HepG2 (cell line): ENCODE measurements at regions not wholly inside any gene's neighbourhood (a gene's known extent, or its start where the extent isn't known, plus 50 kb on each side); places are given as distances from the start of the nearest gene placed in this dataset.

Experiments
- ATAC-seq: fragments of 200-7000 bp; cut with Tn5 transposase; 3 replicates; pipeline ENCODE4 v1.9.1; 2020; ENCODE audit warnings: mild to moderate bottlenecking, moderate library complexity
- BruUV-seq: library from RNA; stranded (reverse); fragments of 400-500 nt; replicated peaks from 2 replicates; lab custom pipeline; 2021; lab: Mats Ljungman, UMichigan
- CTCF ChIA-PET: fragments of 300-600 bp; formaldehyde crosslinking; extraction: SDS; loops from one replicate; lab custom pipeline; 2021; ENCODE audit warnings: low total read pairs, inconsistent platforms, low intra/inter-chr PET ratio; lab: Yijun Ruan, JAX
- POLR2A ChIA-PET: fragments of 350-600 bp; sonication (Branson Sonifier 250); formaldehyde crosslinking; loops from one replicate; lab custom pipeline; 2020; ENCODE audit warnings: antibody characterized with exemption, inconsistent platforms; lab: Yijun Ruan, JAX
- DNase-seq: peaks from one replicate; pipeline ENCODE4 v3.0.0-alpha.2; 2015; ENCODE audit warnings: low spot score
- FAIRE-seq: peaks from 3 replicates; lab custom pipeline; 2011; peaks lifted over from hg19 to GRCh38; lab: Jason Lieb, UNC
- H2AFZ ChIP-seq: one replicate; pipeline ENCODE4 v1.6.1; 2011; ENCODE audit warnings: low read length, inconsistent platforms
- H3K27ac ChIP-seq: fragments of 300-600 bp; 3 replicates; pipeline ENCODE4 v1.8.0; 2011; ENCODE audit warnings: mixed run types, mild to moderate bottlenecking, mixed read lengths, low read length, inconsistent platforms; ENCODE audit not compliant: insufficient read depth; ENCODE audit errors: extremely low read length
- H3K27me3 ChIP-seq, 2 experiments: fragments of 200-600 bp in 1 of 2; 2 replicates in 1 of 2; 3 replicates in 1 of 2; pipeline versions ENCODE4 v1.6.0 to v1.8.0; 2011; ENCODE audit warnings: low read length in 2 of 2, mild to moderate bottlenecking in 2 of 2, moderate library complexity in 2 of 2, inconsistent platforms in 1 of 2; ENCODE audit not compliant: insufficient read depth in 2 of 2, control insufficient read depth in 1 of 2
- H3K36me3 ChIP-seq, 2 experiments: fragments of 200-600 bp in 1 of 2; replicated peaks in 1 of 2; 2 replicates in 1 of 2; 3 replicates in 1 of 2; pipeline versions ENCODE4 v1.5.1 to v1.8.0; 2011; ENCODE audit warnings: low read length in 2 of 2, inconsistent platforms in 1 of 2; ENCODE audit not compliant: insufficient read depth in 2 of 2, control insufficient read depth in 1 of 2
- H3K4me1 ChIP-seq: 2 replicates; pipeline ENCODE4 v1.5.1; 2012; ENCODE audit warnings: low read length, inconsistent platforms; ENCODE audit not compliant: insufficient read depth
- H3K4me2 ChIP-seq: 2 replicates; pipeline ENCODE4 v1.6.0; 2011; ENCODE audit warnings: low read depth, low read length, inconsistent platforms
- H3K4me3 ChIP-seq, 3 experiments: fragments of 200-600 bp in 1 of 3; sonication (generic), shearing (Covaris generic) in 1 of 3; replicated peaks in 1 of 3; 2 replicates each; pipeline ENCODE4 v1.5.1; 2011 to 2016; ENCODE audit warnings: low read length in 3 of 3, inconsistent platforms in 2 of 3, low read depth in 2 of 3, mild to moderate bottlenecking in 2 of 3, control low read depth in 1 of 3, mixed read lengths in 1 of 3; ENCODE audit not compliant: insufficient read depth in 1 of 3
- H3K79me2 ChIP-seq: one replicate; pipeline ENCODE4 v1.6.1; 2011; ENCODE audit warnings: low read length, inconsistent platforms; ENCODE audit not compliant: insufficient read depth
- H3K9ac ChIP-seq: 2 replicates; pipeline ENCODE4 v1.6.0; 2011; ENCODE audit warnings: mild to moderate bottlenecking, low read depth, low read length, inconsistent platforms; ENCODE audit not compliant: insufficient read depth
- H3K9me3 ChIP-seq: 2 replicates; pipeline ENCODE4 v1.5.1; 2012; ENCODE audit warnings: mild to moderate bottlenecking, low read length
- H4K20me1 ChIP-seq: 2 replicates; pipeline ENCODE4 v1.6.0; 2011; ENCODE audit warnings: inconsistent platforms, mild to moderate bottlenecking, low read length, moderate library complexity; ENCODE audit not compliant: insufficient read depth
- DNMT1 ChIP-seq: sonication (generic); formaldehyde crosslinking; IDR thresholded peaks from 2 replicates; pipeline ENCODE4 v1.5.1; 2020; ENCODE audit warnings: mild to moderate bottlenecking, missing genetic modification reagents
- EP300 ChIP-seq, 3 experiments: sonication (generic) in 1 of 3; formaldehyde crosslinking in 1 of 3; IDR thresholded peaks; 2 replicates each; pipeline versions ENCODE4 v1.5.1 to v1.6.1; 2011 to 2020; ENCODE audit warnings: low read depth in 2 of 3, low read length in 2 of 3, borderline replicate concordance in 1 of 3, improper control_type of control experiment in 1 of 3, mild to moderate bottlenecking in 1 of 3, missing genetic modification reagents in 1 of 3, moderate library complexity in 1 of 3
- KMT2B ChIP-seq: IDR thresholded peaks from 2 replicates; pipeline ENCODE4 v1.6.1; 2016; ENCODE audit warnings: missing genetic modification reagents, missing compliant biosample characterization
- NKX3-1 ChIP-seq: sonication (generic); formaldehyde crosslinking; IDR thresholded peaks from 2 replicates; pipeline ENCODE4 v1.5.0; 2020; ENCODE audit warnings: missing genetic modification reagents
- RAD51 ChIP-seq: fragments of 450-650 bp; IDR thresholded peaks from 2 replicates; pipeline ENCODE4 v1.6.1; 2016; ENCODE audit warnings: borderline replicate concordance
- ZNF280D ChIP-seq: sonication (generic); formaldehyde crosslinking; IDR thresholded peaks from 2 replicates; pipeline ENCODE4 v1.5.1; 2020; ENCODE audit warnings: mild to moderate bottlenecking, missing genetic modification reagents
- ZNF564 ChIP-seq: sonication (generic); formaldehyde crosslinking; IDR thresholded peaks from 2 replicates; pipeline ENCODE4 v1.8.1; 2023; ENCODE audit warnings: mild to moderate bottlenecking, missing genetic modification reagents
- ZNF724P ChIP-seq: sonication (generic); formaldehyde crosslinking; IDR thresholded peaks from 2 replicates; pipeline ENCODE4 v1.8.0; 2022; ENCODE audit warnings: missing genetic modification reagents, borderline replicate concordance
- ZSCAN20 ChIP-seq: sonication (generic); formaldehyde crosslinking; IDR thresholded peaks from 2 replicates; pipeline ENCODE4 v1.4.0; 2020; ENCODE audit warnings: missing genetic modification reagents, mild to moderate bottlenecking, borderline replicate concordance
- WGBS: methylation state at CpG from one replicate; pipeline ENCODE4 v1.1.6; 2017; ENCODE audit warnings: low lambda C conversion rate; 5-methylcytosine and 5-hydroxymethylcytosine counted together
- in situ Hi-C: cut with HindIII; loops from 2 replicates; pipeline ENCODE4 v1.10.0; 2017; ENCODE audit warnings: low pct_unique_long_range_greater_than_20kb; ENCODE audit not compliant: extremely low pct_ligation_motif_present
- intact Hi-C: fragments of 100-400 bp; cut with micrococcal nuclease; formaldehyde crosslinking; loops from one replicate; pipeline ENCODE4 v1.10.0; 2022; ENCODE audit not compliant: unreplicated experiment
- TF ChIP-seq, protein P1 (sequence below): sonication (generic); formaldehyde crosslinking; IDR thresholded peaks from 2 replicates; pipeline ENCODE4 v1.8.0; 2022; ENCODE audit warnings: mild to moderate bottlenecking, missing genetic modification reagents, moderate library complexity

DNA sequence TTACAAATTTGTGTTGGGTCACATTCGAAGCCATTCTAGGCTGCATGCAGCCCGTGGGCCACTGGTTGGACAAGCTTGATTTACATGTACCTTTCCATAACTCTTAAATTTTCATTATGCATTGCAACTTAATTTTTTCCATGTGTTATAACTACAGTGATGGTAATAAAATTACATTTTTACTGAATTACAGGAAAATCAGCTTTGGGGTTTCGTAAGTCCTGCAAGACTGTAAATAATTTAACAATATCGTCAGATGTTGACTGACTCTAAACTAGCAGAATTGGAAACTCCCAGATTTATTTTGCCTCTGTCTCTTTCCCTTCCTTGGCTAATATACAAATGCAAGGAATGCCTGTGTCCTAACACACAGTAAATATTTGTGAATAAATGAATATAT is 88.0 kb upstream of the RAPGEF2 start:
- no peaks in the 10 kb centered on the region for H3K79me2 ChIP-seq
- no peak overlapping the region for H3K4me2 ChIP-seq
- no peak overlapping the region for H3K4me3 ChIP-seq
- in situ Hi-C loops (loop anchor here (10.0 to 25.0 kb wide), 2 partner anchors 160 to 278 kb away; no protein-coding TSS in a partner anchor), intact Hi-C loops (loop anchor here (10.0 kb wide), 1 partner anchor 160 kb away; no protein-coding TSS in a partner anchor)
- H3K9me3 ChIP-seq = no peaks in the 10 kb centered on the region
- TF ChIP-seq NKX3-1 (CRISPR knock-in tag) (no peak), KMT2B (no peak), DNMT1 (no peak), ZSCAN20 (CRISPR knock-in tag) (no peak), EP300 (IDR thresholded peaks at IDR 0.05; ENCODE audit: low read depth in 2 of 2, low read length in 2 of 2) (no peak), EP300 (CRISPR knock-in tag; IDR thresholded peaks at IDR 0.05; ENCODE audit: borderline replicate concordance) (no peak), ZNF724P (CRISPR knock-in tag) (no peak), ZNF564 (no peak), ZNF280D (CRISPR knock-in tag) (no peak), RAD51 (no peak)
- TF ChIP-seq, protein P1, sequence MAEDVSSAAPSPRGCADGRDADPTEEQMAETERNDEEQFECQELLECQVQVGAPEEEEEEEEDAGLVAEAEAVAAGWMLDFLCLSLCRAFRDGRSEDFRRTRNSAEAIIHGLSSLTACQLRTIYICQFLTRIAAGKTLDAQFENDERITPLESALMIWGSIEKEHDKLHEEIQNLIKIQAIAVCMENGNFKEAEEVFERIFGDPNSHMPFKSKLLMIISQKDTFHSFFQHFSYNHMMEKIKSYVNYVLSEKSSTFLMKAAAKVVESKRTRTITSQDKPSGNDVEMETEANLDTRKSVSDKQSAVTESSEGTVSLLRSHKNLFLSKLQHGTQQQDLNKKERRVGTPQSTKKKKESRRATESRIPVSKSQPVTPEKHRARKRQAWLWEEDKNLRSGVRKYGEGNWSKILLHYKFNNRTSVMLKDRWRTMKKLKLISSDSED = no peak
- H3K4me1 ChIP-seq = peaks cover 37% of the 10 kb centered on the region
- 29% methylated on average over 4 of the region's 4 CpGs for WGBS
- FAIRE-seq (no peak), ATAC-seq (no peak), DNase-seq (no peak)
- no peaks in the 10 kb centered on the region for H4K20me1 ChIP-seq
- no peaks in the 10 kb centered on the region for H3K27me3 ChIP-seq
- H2AFZ ChIP-seq = no peak overlapping the region
- ChIA-PET CTCF (no interaction called here), POLR2A (no interaction called here)
- H3K9ac ChIP-seq = no peak overlapping the region
- no peaks in the 10 kb centered on the region for H3K36me3 ChIP-seq
- no TSS peak for BruUV-seq
- no peak overlapping the region for H3K27ac ChIP-seq
